ENCODE measurements at regions not wholly inside any gene's neighbourhood (a gene's known extent, or its start where the extent isn't known, plus 50 kb on each side); places are given as distances from the start of the nearest gene placed in this dataset.

DNA sequence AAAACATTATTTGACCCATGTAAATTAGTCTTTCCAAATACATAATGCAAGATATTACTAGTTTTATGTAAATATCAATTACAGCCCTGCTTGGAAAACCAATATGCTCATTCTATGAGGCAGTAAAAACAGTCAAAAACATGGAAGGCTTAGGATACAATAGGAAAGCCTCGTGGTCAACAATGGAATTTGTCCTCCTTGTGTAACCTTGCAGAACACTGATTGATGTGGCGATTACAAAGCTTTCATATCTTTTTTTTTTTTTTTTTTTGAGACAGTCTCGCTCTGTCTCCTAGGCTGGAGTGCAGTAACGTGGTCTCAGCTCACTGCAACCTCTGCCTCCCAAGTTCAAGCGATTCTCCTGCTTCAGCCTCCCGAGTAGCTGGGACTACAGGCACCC, 157.3 kb upstream of the BET1 start:
- Histone ChIP-seq H3K9me3 (ENCODE audit: control insufficient read depth, insufficient read depth, low read length) (no peaks in the 10 kb centered on the region), H3K4me3 (ENCODE audit: low read length) (no peak overlapping the region), H3K4me1 (ENCODE audit: control insufficient read depth, insufficient read depth, low read length) (peaks cover 4% of the 10 kb centered on the region), H3K27me3 (ENCODE audit: control insufficient read depth, insufficient read depth, low read length) (no peaks in the 10 kb centered on the region), H3K27ac (ENCODE audit: low read length) (no peak overlapping the region), H3K36me3 (ENCODE audit: control insufficient read depth, insufficient read depth, low read length) (no peaks in the 10 kb centered on the region)
- peak overlapping the region; percentile 13 for H3K4me3 Mint-ChIP-seq
- H3K27ac Mint-ChIP-seq = no peak overlapping the region
- 69% methylated on average over 2 of the region's 6 CpGs for WGBS (ENCODE audit: insufficient coverage)
- H3K9me3 Mint-ChIP-seq = no peaks in the 10 kb centered on the region
- DNase-seq (no peak), ATAC-seq (no peak)
- H3K36me3 Mint-ChIP-seq = no peaks in the 10 kb centered on the region
- intact Hi-C loops (cut with micrococcal nuclease) = no loop called here
- TF ChIP-seq, protein P1, sequence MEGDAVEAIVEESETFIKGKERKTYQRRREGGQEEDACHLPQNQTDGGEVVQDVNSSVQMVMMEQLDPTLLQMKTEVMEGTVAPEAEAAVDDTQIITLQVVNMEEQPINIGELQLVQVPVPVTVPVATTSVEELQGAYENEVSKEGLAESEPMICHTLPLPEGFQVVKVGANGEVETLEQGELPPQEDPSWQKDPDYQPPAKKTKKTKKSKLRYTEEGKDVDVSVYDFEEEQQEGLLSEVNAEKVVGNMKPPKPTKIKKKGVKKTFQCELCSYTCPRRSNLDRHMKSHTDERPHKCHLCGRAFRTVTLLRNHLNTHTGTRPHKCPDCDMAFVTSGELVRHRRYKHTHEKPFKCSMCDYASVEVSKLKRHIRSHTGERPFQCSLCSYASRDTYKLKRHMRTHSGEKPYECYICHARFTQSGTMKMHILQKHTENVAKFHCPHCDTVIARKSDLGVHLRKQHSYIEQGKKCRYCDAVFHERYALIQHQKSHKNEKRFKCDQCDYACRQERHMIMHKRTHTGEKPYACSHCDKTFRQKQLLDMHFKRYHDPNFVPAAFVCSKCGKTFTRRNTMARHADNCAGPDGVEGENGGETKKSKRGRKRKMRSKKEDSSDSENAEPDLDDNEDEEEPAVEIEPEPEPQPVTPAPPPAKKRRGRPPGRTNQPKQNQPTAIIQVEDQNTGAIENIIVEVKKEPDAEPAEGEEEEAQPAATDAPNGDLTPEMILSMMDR (IDR thresholded peaks at IDR 0.05) = no peak
- H3K27me3 Mint-ChIP-seq (ENCODE audit: low read depth in 2 of 2) = no peaks in the 10 kb centered on the region
- H3K4me1 Mint-ChIP-seq = peaks cover 19% of the 10 kb centered on the region in 2 donors

DNA sequence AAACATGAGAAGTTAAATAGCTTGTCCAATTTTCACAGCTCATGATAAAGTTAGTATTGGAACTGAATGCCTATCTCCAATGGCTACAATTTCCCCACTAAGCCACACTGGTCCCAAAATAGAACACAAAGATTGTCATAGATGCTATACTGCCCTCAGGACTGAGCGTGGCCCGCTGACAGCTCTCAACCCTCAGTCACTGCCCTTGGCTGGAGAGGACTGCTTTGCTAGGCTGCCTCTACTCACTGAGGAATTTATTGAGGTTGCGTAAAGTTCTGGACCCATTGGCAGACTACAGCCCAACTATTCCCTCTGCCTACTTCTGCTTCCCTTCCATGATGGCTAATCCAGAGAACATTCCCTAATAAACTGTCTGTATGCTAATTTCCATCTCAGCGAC, 165.5 kb upstream of the BET1 start:
- intact Hi-C loops (cut with micrococcal nuclease) = no loop called here
- no peaks in the 10 kb centered on the region for H3K4me1 Mint-ChIP-seq
- H3K27me3 ChIP-seq (ENCODE audit: control insufficient read depth, insufficient read depth, low read length) = no peaks in the 10 kb centered on the region
- no peak for DNase-seq
- H3K27ac Mint-ChIP-seq = no peak overlapping the region
- no peaks in the 10 kb centered on the region for H3K36me3 ChIP-seq (ENCODE audit: control insufficient read depth, insufficient read depth, low read length)
- no peaks in the 10 kb centered on the region for H3K4me1 ChIP-seq (ENCODE audit: control insufficient read depth, insufficient read depth, low read length)
- no peaks in the 10 kb centered on the region for H3K9me3 ChIP-seq (ENCODE audit: control insufficient read depth, insufficient read depth, low read length)
- WGBS (ENCODE audit: insufficient coverage) = 92% methylated on average over 4 of the region's 4 CpGs
- no peak overlapping the region for H3K4me3 ChIP-seq (ENCODE audit: low read length)
- H3K36me3 Mint-ChIP-seq = no peaks in the 10 kb centered on the region
- no peaks in the 10 kb centered on the region for H3K9me3 Mint-ChIP-seq
- TF ChIP-seq, protein P1 (IDR thresholded peaks at IDR 0.05) = no peak
- ATAC-seq = no peak
- no peak overlapping the region for H3K4me3 Mint-ChIP-seq
- H3K27me3 Mint-ChIP-seq (ENCODE audit: low read depth in 2 of 2) = no peaks in the 10 kb centered on the region
- H3K27ac ChIP-seq (ENCODE audit: low read length) = no peak overlapping the region

DNA sequence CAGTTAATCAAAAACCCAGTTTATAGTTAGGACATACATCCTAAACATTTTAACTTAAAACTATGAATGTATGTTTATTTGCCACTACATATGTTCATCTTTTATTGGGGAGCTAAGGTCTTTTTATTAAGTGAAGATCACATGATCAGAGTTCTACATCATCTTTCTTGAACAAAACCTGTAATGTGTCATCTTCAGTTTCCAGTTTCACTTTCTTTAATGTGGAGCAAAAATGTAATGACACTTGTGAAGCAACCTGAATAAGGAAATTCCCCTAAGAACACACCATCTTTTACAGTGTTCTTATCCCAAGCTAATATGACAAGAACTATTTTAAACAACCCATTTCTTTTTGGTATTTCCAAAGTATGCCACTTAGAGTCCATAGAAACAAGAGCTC, 166.7 kb upstream of the BET1 start:
- no peaks in the 10 kb centered on the region for H3K27me3 Mint-ChIP-seq (ENCODE audit: low read depth in 2 of 2)
- no peaks in the 10 kb centered on the region for H3K36me3 ChIP-seq (ENCODE audit: control insufficient read depth, insufficient read depth, low read length)
- no peaks in the 10 kb centered on the region for H3K27me3 ChIP-seq (ENCODE audit: control insufficient read depth, insufficient read depth, low read length)
- no peaks in the 10 kb centered on the region for H3K36me3 Mint-ChIP-seq
- no peak overlapping the region for H3K27ac ChIP-seq (ENCODE audit: low read length)
- no peaks in the 10 kb centered on the region for H3K9me3 Mint-ChIP-seq
- H3K4me1 ChIP-seq (ENCODE audit: control insufficient read depth, insufficient read depth, low read length) = no peaks in the 10 kb centered on the region
- ATAC-seq (peak in 1 of 3 donors; percentile 18), DNase-seq (no peak)
- no peak overlapping the region for H3K4me3 ChIP-seq (ENCODE audit: low read length)
- H3K9me3 ChIP-seq (ENCODE audit: control insufficient read depth, insufficient read depth, low read length) = no peaks in the 10 kb centered on the region
- no peak overlapping the region for H3K4me3 Mint-ChIP-seq
- H3K4me1 Mint-ChIP-seq = no peaks in the 10 kb centered on the region
- TF ChIP-seq, protein P1 (IDR thresholded peaks at IDR 0.05) = no peak
- intact Hi-C loops (cut with micrococcal nuclease) = no loop called here
- H3K27ac Mint-ChIP-seq = no peak overlapping the region

DNA sequence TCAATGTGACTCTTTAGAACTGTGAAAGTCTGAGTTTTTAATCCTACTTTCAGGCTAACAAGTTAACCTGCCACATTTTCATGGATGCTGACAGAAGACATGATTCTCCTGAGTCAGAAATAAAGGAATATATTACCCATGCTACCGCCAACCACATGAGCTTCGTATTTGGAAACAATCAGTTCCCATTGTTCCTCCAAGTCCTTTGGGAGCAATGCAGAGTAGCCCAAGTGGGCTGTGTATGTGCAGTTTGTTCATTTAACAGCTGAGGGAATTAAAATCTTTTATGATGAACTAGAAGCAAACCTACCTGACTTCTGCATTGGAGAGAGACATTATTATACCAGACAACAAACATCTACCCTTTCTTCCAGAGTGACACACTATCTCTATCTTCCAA, 169.3 kb upstream of the BET1 start:
- no peaks in the 10 kb centered on the region for H3K36me3 Mint-ChIP-seq
- WGBS (ENCODE audit: insufficient coverage) = 96% methylated on average over 2 of the region's 2 CpGs
- intact Hi-C loops (cut with micrococcal nuclease) = no loop called here
- no peaks in the 10 kb centered on the region for H3K36me3 ChIP-seq (ENCODE audit: control insufficient read depth, insufficient read depth, low read length)
- TF ChIP-seq, protein P1 (IDR thresholded peaks at IDR 0.05) = no peak
- H3K4me1 ChIP-seq (ENCODE audit: control insufficient read depth, insufficient read depth, low read length) = no peaks in the 10 kb centered on the region
- no peak overlapping the region for H3K27ac Mint-ChIP-seq
- no peaks in the 10 kb centered on the region for H3K27me3 ChIP-seq (ENCODE audit: control insufficient read depth, insufficient read depth, low read length)
- H3K27me3 Mint-ChIP-seq (ENCODE audit: low read depth in 2 of 2) = no peaks in the 10 kb centered on the region
- no peak for DNase-seq
- H3K27ac ChIP-seq (ENCODE audit: low read length) = no peak overlapping the region
- H3K9me3 Mint-ChIP-seq = no peaks in the 10 kb centered on the region
- peaks cover 0 to 5% of the 10 kb centered on the region in 2 donors for H3K4me1 Mint-ChIP-seq
- H3K4me3 Mint-ChIP-seq = no peak overlapping the region
- ATAC-seq = no peak
- no peak overlapping the region for H3K4me3 ChIP-seq (ENCODE audit: low read length)
- H3K9me3 ChIP-seq (ENCODE audit: control insufficient read depth, insufficient read depth, low read length) = no peaks in the 10 kb centered on the region

Data from natural killer cell (primary cell).